ENCODE measurements at regions not wholly inside any gene's neighbourhood (a gene's known extent, or its start where the extent isn't known, plus 50 kb on each side); places are given as distances from the start of the nearest gene placed in this dataset.
"Not testable (repeated sequence)": the region's sequence is repeated elsewhere in the genome, so short reads cannot be mapped to it uniquely, and the experiment has no call there.

- no peaks in the 10 kb centered on the region for H3K4me1 Mint-ChIP-seq
- CTCF ChIA-PET, result no interaction called here
- H3K36me3 Mint-ChIP-seq (ENCODE audit: low read depth), result no peaks in the 10 kb centered on the region
- ATAC-seq (no peak), DNase-seq (no peak)
- no peak overlapping the region for H3K27ac Mint-ChIP-seq
- H3K4me3 Mint-ChIP-seq, result no peak overlapping the region
- POLR2A ChIA-PET, result no interaction called here
- intact Hi-C loops (cut with DNase I, micrococcal nuclease), result no loop called here
- H3K9me3 Mint-ChIP-seq (ENCODE audit: low read depth), result peaks cover 1% of the 10 kb centered on the region
- H3K27me3 Mint-ChIP-seq, result no peaks in the 10 kb centered on the region
Measured at GRCh38 chr5:136482206-136482605, 116.9 kb upstream of the TRPC7 start.

- ChIA-PET POLR2A (no interaction called here), CTCF (no interaction called here)
- no peaks in the 10 kb centered on the region for H3K36me3 Mint-ChIP-seq (ENCODE audit: low read depth)
- intact Hi-C loops (cut with DNase I, micrococcal nuclease), result no loop called here
- no peaks in the 10 kb centered on the region for H3K27me3 Mint-ChIP-seq
- peaks cover 8% of the 10 kb centered on the region for H3K9me3 Mint-ChIP-seq (ENCODE audit: low read depth)
- ATAC-seq (no peak), DNase-seq (no peak)
- H3K4me3 Mint-ChIP-seq, result no peak overlapping the region
- H3K4me1 Mint-ChIP-seq, result no peaks in the 10 kb centered on the region
- H3K27ac Mint-ChIP-seq, result no peak overlapping the region
Measured at GRCh38 chr5:136474466-136474865, 109.1 kb upstream of the TRPC7 start.

GRCh38 chr5:136467632-136468031, 102.3 kb upstream of the TRPC7 start:
- H3K9me3 Mint-ChIP-seq (ENCODE audit: low read depth), result peaks cover 3% of the 10 kb centered on the region
- CTCF ChIA-PET, result no interaction called here
- no peak overlapping the region for H3K4me3 Mint-ChIP-seq
- H3K27ac Mint-ChIP-seq, result no peak overlapping the region
- H3K27me3 Mint-ChIP-seq, result no peaks in the 10 kb centered on the region
- no peaks in the 10 kb centered on the region for H3K36me3 Mint-ChIP-seq (ENCODE audit: low read depth)
- ATAC-seq (no peak), DNase-seq (no peak)
- POLR2A ChIA-PET, result no interaction called here
- intact Hi-C loops (cut with DNase I, micrococcal nuclease), result no loop called here
- H3K4me1 Mint-ChIP-seq, result no peaks in the 10 kb centered on the region

DNA sequence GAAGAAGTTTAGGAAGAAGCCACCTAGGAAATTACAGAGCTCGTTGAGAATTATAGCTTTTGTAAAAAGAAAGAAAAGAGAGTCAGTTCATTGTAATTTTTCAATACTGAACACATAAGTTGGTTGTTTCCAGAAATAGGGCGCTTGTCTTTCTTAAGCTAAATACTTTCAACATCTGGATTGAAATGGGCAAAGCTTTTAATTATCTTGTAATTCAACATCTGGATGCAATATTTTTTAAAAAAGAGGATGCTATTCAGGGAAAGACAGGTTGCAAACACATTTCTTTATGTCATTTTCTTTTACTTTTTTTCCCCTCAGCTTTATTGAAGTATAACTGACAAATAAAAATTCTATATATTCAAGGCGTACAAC, 100.7 kb upstream of the TRPC7 start:
- H3K4me3 Mint-ChIP-seq, result no peak overlapping the region
- CTCF ChIA-PET, result no interaction called here

GRCh38 chr5:136458481-136458880, 93.1 kb upstream of the TRPC7 start:
- CTCF ChIA-PET, result interaction anchor here (0.6 kb wide), 1 partner anchor 195 kb away, joined by 3 read pairs; no protein-coding TSS in a partner anchor
- ATAC-seq, result no peak
- no peak for DNase-seq
- no peaks in the 10 kb centered on the region for H3K27me3 Mint-ChIP-seq
- no peak overlapping the region for H3K27ac Mint-ChIP-seq
- H3K4me1 Mint-ChIP-seq, result no peaks in the 10 kb centered on the region
- H3K9me3 Mint-ChIP-seq (ENCODE audit: low read depth), result no peaks in the 10 kb centered on the region
- POLR2A ChIA-PET, result no interaction called here
- H3K4me3 Mint-ChIP-seq, result no peak overlapping the region
- H3K36me3 Mint-ChIP-seq (ENCODE audit: low read depth), result no peaks in the 10 kb centered on the region
- intact Hi-C loops (cut with DNase I, micrococcal nuclease), result no loop called here

More for the DNA sequence above, 100.7 kb upstream of the TRPC7 start:
- peaks cover 3% of the 10 kb centered on the region for H3K9me3 Mint-ChIP-seq (ENCODE audit: low read depth)
- DNase-seq (no peak), ATAC-seq (no peak)
- H3K27ac Mint-ChIP-seq, result no peak overlapping the region
- H3K27me3 Mint-ChIP-seq, result no peaks in the 10 kb centered on the region
- H3K4me1 Mint-ChIP-seq, result no peaks in the 10 kb centered on the region
- intact Hi-C loops (cut with DNase I, micrococcal nuclease), result no loop called here
- POLR2A ChIA-PET, result no interaction called here
- no peaks in the 10 kb centered on the region for H3K36me3 Mint-ChIP-seq (ENCODE audit: low read depth)

GRCh38 chr5:136457390-136458013, 92.2 kb upstream of the TRPC7 start:
- no peak overlapping the region for H3K4me3 Mint-ChIP-seq
- DNase-seq (no peak), ATAC-seq (no peak)
- CTCF ChIA-PET, result no interaction called here
- H3K4me1 Mint-ChIP-seq, result no peaks in the 10 kb centered on the region
- intact Hi-C loops (cut with DNase I, micrococcal nuclease), result no loop called here
- H3K27me3 Mint-ChIP-seq, result no peaks in the 10 kb centered on the region
- POLR2A ChIA-PET, result no interaction called here
- H3K9me3 Mint-ChIP-seq (ENCODE audit: low read depth), result no peaks in the 10 kb centered on the region
- H3K36me3 Mint-ChIP-seq (ENCODE audit: low read depth), result no peaks in the 10 kb centered on the region
- no peak overlapping the region for H3K27ac Mint-ChIP-seq

DNA sequence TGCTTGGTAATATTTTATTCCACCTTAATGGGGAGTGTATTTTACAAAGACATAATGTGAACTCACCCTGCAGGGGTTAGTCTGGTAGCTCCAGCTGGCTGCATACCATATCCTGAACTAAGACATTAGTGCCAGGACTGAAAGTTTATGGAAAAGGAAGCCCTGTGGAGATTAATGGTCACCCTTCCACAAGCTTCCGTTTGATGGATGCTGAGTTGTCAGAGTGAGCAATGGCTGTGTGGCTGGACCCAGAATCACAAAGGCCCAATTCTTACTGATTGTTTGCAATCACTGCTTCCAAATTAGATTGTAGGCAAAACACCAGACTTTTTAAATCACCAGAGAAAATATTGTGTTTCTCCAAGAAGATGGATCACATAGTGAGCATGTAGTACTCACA, 90.1 kb upstream of the TRPC7 start:
- Mint-ChIP-seq H3K27me3 (peaks cover 1% of the 10 kb centered on the region), H3K36me3 (ENCODE audit: low read depth) (no peaks in the 10 kb centered on the region), H3K4me1 (no peaks in the 10 kb centered on the region), H3K4me3 (no peak overlapping the region), H3K9me3 (ENCODE audit: low read depth) (no peaks in the 10 kb centered on the region), H3K27ac (no peak overlapping the region)
- ChIA-PET CTCF (no interaction called here), POLR2A (no interaction called here)
- no peak for ATAC-seq
- no peak for DNase-seq
- intact Hi-C loops (cut with DNase I, micrococcal nuclease), result no loop called here

GRCh38 chr5:136453986-136454758, 88.8 kb upstream of the TRPC7 start:
- Mint-ChIP-seq H3K36me3 (ENCODE audit: low read depth) (no peaks in the 10 kb centered on the region), H3K9me3 (ENCODE audit: low read depth) (no peaks in the 10 kb centered on the region), H3K4me3 (no peak overlapping the region), H3K4me1 (no peaks in the 10 kb centered on the region), H3K27ac (no peak overlapping the region), H3K27me3 (peaks cover 2% of the 10 kb centered on the region)
- DNase-seq, result no peak
- POLR2A ChIA-PET, result no interaction called here
- CTCF ChIA-PET, result no interaction called here
- intact Hi-C loops (cut with DNase I, micrococcal nuclease), result no loop called here
- no peak for ATAC-seq

DNA sequence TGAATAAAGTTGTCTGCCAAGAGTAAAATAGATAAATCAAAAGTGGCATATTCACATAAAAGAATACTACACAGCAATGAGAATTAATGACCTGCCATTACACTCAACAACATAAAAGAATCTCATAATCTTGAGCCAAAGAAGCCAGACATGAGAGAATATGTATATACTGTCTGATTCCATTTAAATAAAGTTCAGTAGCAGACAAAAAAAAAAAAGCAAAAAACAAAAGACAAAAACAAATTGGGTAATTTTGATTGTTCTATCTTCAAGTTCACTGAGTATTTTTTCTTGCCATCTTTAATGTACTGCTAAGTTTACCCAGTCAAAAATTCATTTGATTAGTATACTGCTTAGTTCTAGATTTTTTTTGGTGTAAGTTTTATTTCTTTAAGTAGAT, 87.9 kb upstream of the TRPC7 start:
- intact Hi-C loops (cut with DNase I, micrococcal nuclease), result no loop called here
- POLR2A ChIA-PET, result no interaction called here
- Mint-ChIP-seq H3K9me3 (ENCODE audit: low read depth) (no peaks in the 10 kb centered on the region), H3K27me3 (peaks cover 2% of the 10 kb centered on the region), H3K4me1 (no peaks in the 10 kb centered on the region), H3K27ac (no peak overlapping the region), H3K4me3 (no peak overlapping the region), H3K36me3 (ENCODE audit: low read depth) (no peaks in the 10 kb centered on the region)
- CTCF ChIA-PET, result no interaction called here
- DNase-seq (no peak), ATAC-seq (no peak)

DNA sequence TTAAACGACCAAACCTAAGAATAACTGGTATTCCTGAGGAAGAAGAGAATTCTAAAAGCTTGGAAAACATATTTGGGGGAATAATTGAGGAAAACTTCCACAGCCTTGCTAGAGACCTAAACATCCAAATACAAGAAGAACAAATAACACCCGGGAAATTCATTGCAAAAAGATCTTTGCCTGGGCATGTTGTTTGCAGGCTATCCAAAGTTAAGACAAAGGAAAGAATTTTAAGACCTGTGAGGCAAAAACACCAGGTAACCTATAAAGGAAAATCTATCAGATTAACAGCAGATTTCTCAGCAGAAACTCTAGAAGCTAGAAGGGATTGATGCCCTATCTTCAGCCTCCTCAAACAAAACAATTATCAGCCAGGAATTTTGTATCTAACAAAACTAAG, 82.2 kb upstream of the TRPC7 start:
- H3K27me3 Mint-ChIP-seq; H3K4me3 Mint-ChIP-seq; H3K9me3 Mint-ChIP-seq (ENCODE audit: low read depth); H3K27ac Mint-ChIP-seq; POLR2A ChIA-PET; ATAC-seq; DNase-seq; intact Hi-C loops (cut with DNase I, micrococcal nuclease); H3K36me3 Mint-ChIP-seq (ENCODE audit: low read depth); H3K4me1 Mint-ChIP-seq; CTCF ChIA-PET: not testable (repeated sequence)

DNA sequence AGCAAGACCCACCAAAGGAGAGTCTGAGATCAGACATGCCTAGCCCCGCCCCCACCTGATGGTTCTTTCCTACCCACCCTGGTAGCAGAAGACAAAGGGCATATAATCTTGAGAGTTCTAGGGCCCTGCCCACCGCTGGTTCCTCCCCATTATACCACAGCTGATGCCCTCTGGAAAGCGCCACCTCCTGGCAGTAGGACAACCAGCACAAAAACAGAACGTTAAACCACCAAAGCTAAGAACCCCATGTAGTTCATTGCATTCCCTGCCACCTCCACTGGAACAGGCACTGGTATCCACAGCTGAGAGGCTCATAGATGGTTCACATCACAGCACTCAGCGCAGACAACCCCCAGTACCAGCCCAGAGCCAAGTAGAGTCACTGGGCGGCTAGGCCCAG, 81.2 kb upstream of the TRPC7 start:
- Mint-ChIP-seq H3K36me3 (ENCODE audit: low read depth) (no peaks in the 10 kb centered on the region), H3K27ac (no peak overlapping the region), H3K4me1 (no peaks in the 10 kb centered on the region), H3K27me3 (peaks cover 6% of the 10 kb centered on the region), H3K9me3 (ENCODE audit: low read depth) (peaks cover 2% of the 10 kb centered on the region), H3K4me3 (no peak overlapping the region)
- ATAC-seq (no peak), DNase-seq (no peak)
- intact Hi-C loops (cut with DNase I, micrococcal nuclease), result no loop called here
- ChIA-PET CTCF (interaction anchor here (0.6 kb wide), 1 partner anchor 556 kb away, joined by 3 read pairs; no protein-coding TSS in a partner anchor), POLR2A (no interaction called here)

DNA sequence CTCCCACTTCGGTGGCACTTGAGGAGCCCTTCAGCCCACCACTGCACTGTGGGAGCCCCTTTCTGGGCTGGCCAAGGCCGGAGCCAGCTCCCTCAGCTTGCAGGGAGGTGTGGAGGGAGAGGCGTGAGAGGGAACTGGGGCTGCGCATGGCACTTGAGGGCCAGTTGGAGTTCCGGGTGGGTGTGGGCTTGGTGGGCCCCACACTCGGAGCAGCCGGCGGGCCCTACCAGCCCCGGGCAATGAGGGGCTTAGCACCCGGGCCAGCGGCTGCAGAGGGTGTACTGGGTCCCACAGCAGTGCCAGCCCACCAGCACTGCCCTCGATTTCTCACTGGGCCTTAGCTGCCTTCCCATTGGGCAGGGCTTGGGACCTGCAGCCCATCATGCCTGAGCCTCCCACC, 78.8 kb upstream of the TRPC7 start:
- H3K27ac Mint-ChIP-seq; DNase-seq; H3K9me3 Mint-ChIP-seq (ENCODE audit: low read depth); H3K36me3 Mint-ChIP-seq (ENCODE audit: low read depth); intact Hi-C loops (cut with DNase I, micrococcal nuclease); POLR2A ChIA-PET; H3K4me3 Mint-ChIP-seq; CTCF ChIA-PET; H3K4me1 Mint-ChIP-seq; ATAC-seq; H3K27me3 Mint-ChIP-seq: not testable (repeated sequence)
